ENCODE measurements at regions not wholly inside any gene's neighbourhood (a gene's known extent, or its start where the extent isn't known, plus 50 kb on each side); places are given as distances from the start of the nearest gene placed in this dataset.

DNA sequence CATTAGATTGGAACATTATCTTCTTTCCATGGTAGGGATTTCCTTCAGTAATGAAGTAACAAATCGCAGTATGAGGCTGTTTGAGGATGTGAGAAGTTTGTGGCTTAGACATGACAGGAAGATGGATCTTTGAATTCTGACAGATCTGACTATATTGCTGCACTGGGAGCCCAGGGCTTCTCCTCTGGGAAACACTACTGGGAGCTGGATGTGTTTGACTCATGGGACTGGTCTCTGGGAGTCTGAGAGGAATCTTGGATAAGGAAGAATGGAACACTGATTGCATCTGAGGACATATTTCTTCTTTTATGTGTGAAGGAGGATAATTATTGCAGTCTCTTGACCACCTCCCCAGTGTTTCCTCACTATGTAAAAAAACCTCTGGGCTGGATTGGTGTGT is 77.2 kb upstream of the ST6GAL2 start:
- in situ Hi-C loops (cut with HindIII; ENCODE audit: low sequenced_read_pairs), result no loop called here
- no peak overlapping the region for H3K4me3 ChIP-seq (ENCODE audit: low read depth, low read length)
- DNase-seq (ENCODE audit: low read depth), result no peak
- no peak for TF ChIP-seq CTCF (IDR thresholded peaks at IDR 0.05; ENCODE audit: low read depth, low read length, missing control alignments)

DNA sequence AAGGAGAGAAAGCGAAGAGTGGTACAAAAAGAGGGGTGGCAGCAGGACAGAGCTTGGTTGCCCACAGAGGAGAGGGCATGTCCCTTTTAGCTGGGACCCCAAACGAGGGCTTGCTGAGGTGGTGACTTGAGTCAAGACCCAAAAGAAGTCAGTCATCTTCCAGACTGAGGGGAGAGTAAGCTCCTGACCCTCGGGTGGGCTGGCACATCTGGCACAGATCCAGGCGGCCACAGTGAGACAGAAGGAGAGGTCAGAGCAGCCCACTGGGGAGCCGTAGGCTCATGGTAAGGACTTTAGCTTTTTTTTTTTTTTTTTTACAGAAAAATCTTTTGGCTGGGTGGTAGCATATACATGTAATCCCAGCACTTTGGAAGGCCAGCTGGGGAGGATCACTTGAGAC is 77.9 kb upstream of the ST6GAL2 start:
- no peak for TF ChIP-seq CTCF (IDR thresholded peaks at IDR 0.05; ENCODE audit: low read depth, low read length, missing control alignments)
- no peak overlapping the region for H3K4me3 ChIP-seq (ENCODE audit: low read depth, low read length)
- in situ Hi-C loops (cut with HindIII; ENCODE audit: low sequenced_read_pairs), result no loop called here
- DNase-seq (ENCODE audit: low read depth), result no peak

DNA sequence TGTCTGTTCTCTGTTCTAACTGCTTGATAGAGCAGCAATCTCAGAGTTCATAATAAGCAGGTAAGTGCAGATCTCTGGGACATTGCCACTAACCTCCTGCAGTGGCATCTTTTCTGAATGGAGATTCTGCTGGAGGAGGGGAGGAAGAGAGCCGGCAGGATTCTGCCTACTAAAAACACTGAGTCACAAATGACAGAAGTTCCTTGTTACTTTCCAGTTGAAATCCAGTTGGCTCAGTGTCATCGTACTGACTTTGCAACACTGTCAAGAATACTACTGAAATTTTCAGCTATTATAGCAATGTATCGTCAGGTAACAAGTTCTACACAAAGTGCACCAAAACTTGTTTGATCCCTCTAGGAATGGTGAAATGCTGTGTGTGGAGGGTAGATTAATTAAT is 79.6 kb upstream of the ST6GAL2 start:
- in situ Hi-C loops (cut with HindIII; ENCODE audit: low sequenced_read_pairs), result no loop called here
- no peak for TF ChIP-seq CTCF (IDR thresholded peaks at IDR 0.05; ENCODE audit: low read depth, low read length, missing control alignments)

GRCh38 chr2:106969777-106970176 is 83.8 kb upstream of the ST6GAL2 start:
- in situ Hi-C loops (cut with HindIII; ENCODE audit: low sequenced_read_pairs), result no loop called here
- DNase-seq (ENCODE audit: low read depth), result no peak
- no peak overlapping the region for H3K4me3 ChIP-seq (ENCODE audit: low read depth, low read length)
- TF ChIP-seq CTCF (IDR thresholded peaks at IDR 0.05; ENCODE audit: low read depth, low read length, missing control alignments), result no peak

More for the DNA sequence above, 79.6 kb upstream of the ST6GAL2 start:
- H3K4me3 ChIP-seq (ENCODE audit: low read depth, low read length), result no peak overlapping the region
- DNase-seq (ENCODE audit: low read depth), result no peak

- no peak for TF ChIP-seq CTCF (IDR thresholded peaks at IDR 0.05; ENCODE audit: low read depth, low read length, missing control alignments)
- no peak overlapping the region for H3K4me3 ChIP-seq (ENCODE audit: low read depth, low read length)
- in situ Hi-C loops (cut with HindIII; ENCODE audit: low sequenced_read_pairs), result no loop called here
- no peak for DNase-seq (ENCODE audit: low read depth)
These were observed 84.7 kb upstream of the ST6GAL2 start for GRCh38 chr2:106970471-106971261.

- no peak overlapping the region for H3K4me3 ChIP-seq (ENCODE audit: low read depth, low read length)
- no peak for TF ChIP-seq CTCF (IDR thresholded peaks at IDR 0.05; ENCODE audit: low read depth, low read length, missing control alignments)
- DNase-seq (ENCODE audit: low read depth), result peak; percentile 40
- in situ Hi-C loops (cut with HindIII; ENCODE audit: low sequenced_read_pairs), result no loop called here
These were observed 86.8 kb upstream of the ST6GAL2 start for GRCh38 chr2:106972782-106973181.

Measured in astrocyte of the cerebellum (primary cell).